BE2C (cell line): ENCODE measurements at regions not wholly inside any gene's neighbourhood (a gene's known extent, or its start where the extent isn't known, plus 50 kb on each side); places are given as distances from the start of the nearest gene placed in this dataset.

Experiments used
- DNase-seq: peaks from one replicate; pipeline ENCODE4 v3.0.0-alpha.2; 2020
- H3K27me3 ChIP-seq: fragments of 250-450 bp; sonication (Bioruptor Pico); 2 replicates; pipeline ENCODE4 v1.5.1; 2020; ENCODE audit warnings: mild to moderate bottlenecking
- H3K36me3 ChIP-seq: fragments of 250-450 bp; sonication (Bioruptor Pico); 2 replicates; pipeline ENCODE4 v1.5.1; 2020; ENCODE audit warnings: mild to moderate bottlenecking
- H3K4me1 ChIP-seq: fragments of 250-450 bp; sonication (Bioruptor Pico); 2 replicates; pipeline ENCODE4 v1.5.1; 2020
- H3K4me3 ChIP-seq: 2 replicates; pipeline ENCODE4 v1.5.1; 2011; ENCODE audit warnings: low read depth, low read length
- H3K9me3 ChIP-seq: fragments of 250-450 bp; sonication (Bioruptor Pico); 2 replicates; pipeline ENCODE4 v1.5.1; 2020
- TF ChIP-seq, protein P1 (sequence below): IDR thresholded peaks from 2 replicates; pipeline ENCODE4 v1.5.1; 2012; ENCODE audit warnings: mild to moderate bottlenecking, low read depth, low read length

DNA sequence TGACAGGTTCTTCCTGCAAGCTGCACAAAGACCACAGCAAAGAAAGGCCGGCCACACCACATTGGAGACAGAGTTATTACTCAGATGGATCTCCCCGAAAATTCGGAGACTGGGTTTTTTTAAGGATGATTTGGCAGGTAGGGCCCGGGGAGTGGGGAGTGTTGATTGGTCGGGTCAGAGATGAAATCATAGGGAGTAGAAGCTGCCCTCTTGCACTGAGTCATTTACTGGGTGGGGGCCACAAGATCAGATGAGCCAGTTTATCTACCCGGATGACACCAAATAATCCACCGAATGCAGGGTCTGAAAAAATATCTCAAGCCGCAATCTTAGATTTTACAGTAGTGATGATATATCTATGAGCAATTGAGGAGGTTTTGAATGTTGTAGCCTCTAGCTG is 401.8 kb upstream of the FAT3 start:
- Histone ChIP-seq H3K4me3 (no peak overlapping the region), H3K4me1 (peaks cover 8% of the 10 kb centered on the region; the same call in 1 of the 2 replicates), H3K36me3 (no peaks in the 10 kb centered on the region), H3K9me3 (no peaks in the 10 kb centered on the region), H3K27me3 (no peaks in the 10 kb centered on the region)
- no peak for DNase-seq
- TF ChIP-seq, protein P1, sequence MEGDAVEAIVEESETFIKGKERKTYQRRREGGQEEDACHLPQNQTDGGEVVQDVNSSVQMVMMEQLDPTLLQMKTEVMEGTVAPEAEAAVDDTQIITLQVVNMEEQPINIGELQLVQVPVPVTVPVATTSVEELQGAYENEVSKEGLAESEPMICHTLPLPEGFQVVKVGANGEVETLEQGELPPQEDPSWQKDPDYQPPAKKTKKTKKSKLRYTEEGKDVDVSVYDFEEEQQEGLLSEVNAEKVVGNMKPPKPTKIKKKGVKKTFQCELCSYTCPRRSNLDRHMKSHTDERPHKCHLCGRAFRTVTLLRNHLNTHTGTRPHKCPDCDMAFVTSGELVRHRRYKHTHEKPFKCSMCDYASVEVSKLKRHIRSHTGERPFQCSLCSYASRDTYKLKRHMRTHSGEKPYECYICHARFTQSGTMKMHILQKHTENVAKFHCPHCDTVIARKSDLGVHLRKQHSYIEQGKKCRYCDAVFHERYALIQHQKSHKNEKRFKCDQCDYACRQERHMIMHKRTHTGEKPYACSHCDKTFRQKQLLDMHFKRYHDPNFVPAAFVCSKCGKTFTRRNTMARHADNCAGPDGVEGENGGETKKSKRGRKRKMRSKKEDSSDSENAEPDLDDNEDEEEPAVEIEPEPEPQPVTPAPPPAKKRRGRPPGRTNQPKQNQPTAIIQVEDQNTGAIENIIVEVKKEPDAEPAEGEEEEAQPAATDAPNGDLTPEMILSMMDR, result no peak

DNA sequence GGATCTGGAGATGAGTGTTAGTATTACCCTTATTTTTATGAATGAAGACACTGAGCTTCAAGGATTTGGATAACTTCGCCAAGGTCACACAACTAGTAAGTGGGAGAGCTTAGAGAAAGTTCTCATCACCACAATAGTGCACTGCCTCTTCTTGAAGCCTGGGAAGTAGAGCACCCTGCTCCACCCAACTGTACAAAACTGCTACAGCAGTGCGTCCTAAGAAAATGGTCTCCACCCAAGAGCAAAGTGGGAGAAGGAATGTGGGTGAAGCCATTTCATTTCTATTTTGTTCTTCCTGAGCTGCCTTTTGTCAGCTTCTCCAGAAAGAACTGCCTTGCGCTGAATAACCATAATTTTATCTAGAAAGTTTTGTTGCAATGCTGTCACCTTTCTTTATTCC is 403.9 kb upstream of the FAT3 start:
- H3K4me3 ChIP-seq, result no peak overlapping the region
- no peaks in the 10 kb centered on the region for H3K9me3 ChIP-seq
- no peaks in the 10 kb centered on the region for H3K27me3 ChIP-seq
- 0 out of 2 replicates have a peak, but pooled peaks cover 5% of the 10 kb centered on the region for H3K4me1 ChIP-seq
- TF ChIP-seq, protein P1, result no peak
- H3K36me3 ChIP-seq, result no peaks in the 10 kb centered on the region
- no peak for DNase-seq

DNA sequence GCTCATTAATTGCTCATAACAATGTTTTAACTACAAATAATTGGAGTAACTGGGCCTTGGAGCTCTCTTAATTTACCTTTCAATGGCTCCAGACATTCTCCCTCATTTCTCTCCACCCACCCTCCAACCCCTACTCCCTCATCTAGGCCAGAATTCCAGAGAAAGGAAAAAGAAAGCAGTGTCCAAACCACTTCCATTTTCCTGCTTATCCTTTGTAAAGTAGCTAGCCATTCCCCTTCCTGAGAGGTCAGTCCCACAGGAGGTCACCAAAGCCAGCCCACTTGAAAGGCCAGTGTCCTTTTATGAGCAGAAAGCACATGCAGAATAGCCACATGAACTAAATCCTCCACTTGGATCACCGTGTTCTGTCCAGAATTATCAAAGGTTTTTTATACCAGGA is 404.8 kb upstream of the FAT3 start:
- DNase-seq, result no peak
- no peaks in the 10 kb centered on the region for H3K36me3 ChIP-seq
- H3K4me3 ChIP-seq, result no peak overlapping the region
- TF ChIP-seq, protein P1, result no peak
- H3K4me1 ChIP-seq, result 0 out of 2 replicates have a peak, but pooled peaks cover 5% of the 10 kb centered on the region
- H3K27me3 ChIP-seq, result no peaks in the 10 kb centered on the region
- H3K9me3 ChIP-seq, result no peaks in the 10 kb centered on the region

DNA sequence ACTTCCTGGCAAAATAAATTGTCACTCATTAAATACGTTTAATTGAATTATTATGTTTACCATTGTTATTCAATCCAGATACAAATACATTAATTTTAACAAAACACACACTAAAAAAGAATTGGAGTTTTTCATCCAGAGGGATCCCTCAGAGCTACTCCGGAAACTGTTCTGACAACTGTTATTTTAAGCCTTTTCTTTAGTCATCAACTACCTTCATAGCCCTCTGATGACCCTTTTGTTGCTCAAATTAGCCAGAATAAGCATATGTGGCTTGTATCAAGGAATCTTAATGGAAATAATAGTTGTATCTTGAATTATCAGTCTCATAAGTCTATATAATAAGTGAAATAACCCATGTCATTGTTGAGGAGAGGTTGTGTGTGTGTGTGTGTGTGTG is 405.4 kb upstream of the FAT3 start:
- Histone ChIP-seq H3K4me1 (0 out of 2 replicates have a peak, but pooled peaks cover 5% of the 10 kb centered on the region), H3K4me3 (no peak overlapping the region)
- TF ChIP-seq, protein P1, result no peak

DNA sequence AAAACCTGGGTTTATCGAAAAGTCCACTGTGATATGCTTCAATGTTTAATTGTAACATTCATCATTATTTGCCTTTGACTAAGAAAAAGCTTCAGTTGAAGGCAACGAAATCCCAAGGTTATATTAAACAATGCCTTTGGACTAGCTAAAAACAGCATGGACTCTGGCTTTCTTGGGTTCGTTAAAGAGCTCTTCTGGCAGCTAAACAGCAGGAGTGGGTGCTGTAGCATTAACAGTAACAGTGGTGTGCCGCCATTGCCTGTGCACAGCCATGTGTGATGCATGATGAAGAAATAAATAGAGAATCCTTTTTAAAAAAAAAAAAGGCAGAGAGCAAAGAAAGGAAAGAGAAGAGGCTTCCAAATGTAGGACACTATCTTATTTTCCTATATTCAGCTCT is 406.6 kb upstream of the FAT3 start:
- TF ChIP-seq, protein P1, result no peak
- peaks cover 10% of the 10 kb centered on the region; the same call in 1 of the 2 replicates for H3K4me1 ChIP-seq
- no peak overlapping the region for H3K4me3 ChIP-seq
- H3K9me3 ChIP-seq, result no peaks in the 10 kb centered on the region
- no peaks in the 10 kb centered on the region for H3K27me3 ChIP-seq
- DNase-seq, result no peak
- no peaks in the 10 kb centered on the region for H3K36me3 ChIP-seq

More for the DNA sequence above, 405.4 kb upstream of the FAT3 start:
- H3K27me3 ChIP-seq, result no peaks in the 10 kb centered on the region
- no peaks in the 10 kb centered on the region for H3K9me3 ChIP-seq
- no peaks in the 10 kb centered on the region for H3K36me3 ChIP-seq
- no peak for DNase-seq

DNA sequence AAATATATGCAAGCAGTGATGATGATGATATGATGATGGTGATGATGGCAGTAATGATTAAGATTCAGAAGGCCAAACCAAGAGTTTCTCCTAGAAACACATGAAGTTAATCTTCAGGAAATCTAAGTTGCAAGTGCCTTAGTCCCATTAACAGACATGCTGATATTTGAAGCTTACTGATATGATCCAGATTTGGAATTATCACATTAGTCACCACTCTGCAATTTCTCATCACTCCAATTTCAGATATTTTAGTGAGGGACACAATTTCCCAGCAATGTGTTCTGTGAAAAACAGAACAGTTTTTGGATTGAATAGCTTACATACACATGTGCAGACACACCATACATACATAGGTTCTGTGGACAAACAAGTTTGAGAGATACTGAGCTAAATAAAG is 411.4 kb upstream of the FAT3 start:
- H3K4me3 ChIP-seq, result no peak overlapping the region
- no peaks in the 10 kb centered on the region for H3K27me3 ChIP-seq
- peaks cover 6% of the 10 kb centered on the region; the same call in 1 of the 2 replicates for H3K4me1 ChIP-seq
- no peaks in the 10 kb centered on the region for H3K9me3 ChIP-seq
- no peaks in the 10 kb centered on the region for H3K36me3 ChIP-seq
- TF ChIP-seq, protein P1, result no peak
- DNase-seq, result no peak
